ENCODE measurements at regions not wholly inside any gene's neighbourhood (a gene's known extent, or its start where the extent isn't known, plus 50 kb on each side); places are given as distances from the start of the nearest gene placed in this dataset.

DNA sequence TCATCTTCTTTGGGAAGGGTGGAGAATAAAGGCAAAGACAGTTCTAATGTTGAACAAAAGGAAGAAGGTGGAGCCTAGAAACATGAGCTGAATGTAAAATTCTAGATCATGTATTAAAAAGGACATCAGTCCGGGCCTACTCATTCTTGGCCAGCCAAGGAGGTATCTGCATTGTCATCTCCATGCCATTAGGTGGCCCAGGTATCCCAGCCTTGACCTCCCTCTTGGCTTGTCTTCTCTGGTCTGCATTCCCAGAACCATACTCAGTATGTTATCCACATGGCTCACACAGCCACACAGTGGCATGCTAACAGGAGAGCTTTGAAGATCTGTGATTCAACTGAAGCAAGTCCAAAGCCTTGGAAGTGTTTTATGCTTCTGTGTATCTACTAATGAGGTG lies 369.8 kb upstream of the KAZN start:
- H3K4me1 ChIP-seq (ENCODE audit: control insufficient read depth in 3 of 3, insufficient read depth in 3 of 3, low read length in 3 of 3): no peaks in the 10 kb centered on the region
- peaks cover 0 to 6% (median 3%) of the 10 kb centered on the region in 3 donors for H3K9me3 ChIP-seq (ENCODE audit: control insufficient read depth in 3 of 3, low read length in 3 of 3)
- no peak overlapping the region for H3K4me3 ChIP-seq (ENCODE audit: low read length in 3 of 3)
- no peak overlapping the region for H3K9ac ChIP-seq (ENCODE audit: low read depth in 1 of 3, low read length in 3 of 3)
- no peak overlapping the region for H3K27ac ChIP-seq (ENCODE audit: low read depth, low read length)
- no peaks in the 10 kb centered on the region for H3K36me3 ChIP-seq (ENCODE audit: control insufficient read depth in 3 of 3, insufficient read depth in 3 of 3, low read length in 3 of 3)
- H3K27me3 ChIP-seq (ENCODE audit: control insufficient read depth in 3 of 3, insufficient read depth in 3 of 3, low read length in 3 of 3): no peaks in the 10 kb centered on the region

- H3K9me3 ChIP-seq (ENCODE audit: control insufficient read depth in 3 of 3, low read length in 3 of 3): peaks cover 0 to 6% (median 3%) of the 10 kb centered on the region in 3 donors
- H3K27me3 ChIP-seq (ENCODE audit: control insufficient read depth in 3 of 3, insufficient read depth in 3 of 3, low read length in 3 of 3): no peaks in the 10 kb centered on the region
- H3K36me3 ChIP-seq (ENCODE audit: control insufficient read depth in 3 of 3, insufficient read depth in 3 of 3, low read length in 3 of 3): no peaks in the 10 kb centered on the region
- H3K9ac ChIP-seq (ENCODE audit: low read depth in 1 of 3, low read length in 3 of 3): no peak overlapping the region
- H3K4me3 ChIP-seq (ENCODE audit: low read length in 3 of 3): no peak overlapping the region
- H3K4me1 ChIP-seq (ENCODE audit: control insufficient read depth in 3 of 3, insufficient read depth in 3 of 3, low read length in 3 of 3): peaks cover 0 to 2% (median 0%) of the 10 kb centered on the region in 3 donors
- H3K27ac ChIP-seq (ENCODE audit: low read depth, low read length): no peak overlapping the region
Observed at GRCh38 chr1:14233510-14233909, 365.0 kb upstream of the KAZN start.

- H3K4me3 ChIP-seq (ENCODE audit: low read length in 3 of 3): no peak overlapping the region
- no peak overlapping the region for H3K27ac ChIP-seq (ENCODE audit: low read depth, low read length)
- H3K4me1 ChIP-seq (ENCODE audit: control insufficient read depth in 3 of 3, insufficient read depth in 3 of 3, low read length in 3 of 3): peaks cover 0 to 2% (median 0%) of the 10 kb centered on the region in 3 donors
- peaks cover 0 to 6% (median 3%) of the 10 kb centered on the region in 3 donors for H3K9me3 ChIP-seq (ENCODE audit: control insufficient read depth in 3 of 3, low read length in 3 of 3)
- no peak overlapping the region for H3K9ac ChIP-seq (ENCODE audit: low read depth in 1 of 3, low read length in 3 of 3)
- H3K36me3 ChIP-seq (ENCODE audit: control insufficient read depth in 3 of 3, insufficient read depth in 3 of 3, low read length in 3 of 3): no peaks in the 10 kb centered on the region
- no peaks in the 10 kb centered on the region for H3K27me3 ChIP-seq (ENCODE audit: control insufficient read depth in 3 of 3, insufficient read depth in 3 of 3, low read length in 3 of 3)
Observed at GRCh38 chr1:14236097-14236496, 362.4 kb upstream of the KAZN start.

- no peaks in the 10 kb centered on the region for H3K9me3 ChIP-seq (ENCODE audit: control insufficient read depth in 3 of 3, low read length in 3 of 3)
- H3K36me3 ChIP-seq (ENCODE audit: control insufficient read depth in 3 of 3, insufficient read depth in 3 of 3, low read length in 3 of 3): no peaks in the 10 kb centered on the region
- H3K9ac ChIP-seq (ENCODE audit: low read depth in 1 of 3, low read length in 3 of 3): no peak overlapping the region
- H3K27ac ChIP-seq (ENCODE audit: low read depth, low read length): no peak overlapping the region
- H3K27me3 ChIP-seq (ENCODE audit: control insufficient read depth in 3 of 3, insufficient read depth in 3 of 3, low read length in 3 of 3): no peaks in the 10 kb centered on the region
- no peak overlapping the region for H3K4me3 ChIP-seq (ENCODE audit: low read length in 3 of 3)
- H3K4me1 ChIP-seq (ENCODE audit: control insufficient read depth in 3 of 3, insufficient read depth in 3 of 3, low read length in 3 of 3): peaks cover 0 to 2% (median 0%) of the 10 kb centered on the region in 3 donors
Observed at GRCh38 chr1:14238472-14239307, 359.8 kb upstream of the KAZN start.

DNA sequence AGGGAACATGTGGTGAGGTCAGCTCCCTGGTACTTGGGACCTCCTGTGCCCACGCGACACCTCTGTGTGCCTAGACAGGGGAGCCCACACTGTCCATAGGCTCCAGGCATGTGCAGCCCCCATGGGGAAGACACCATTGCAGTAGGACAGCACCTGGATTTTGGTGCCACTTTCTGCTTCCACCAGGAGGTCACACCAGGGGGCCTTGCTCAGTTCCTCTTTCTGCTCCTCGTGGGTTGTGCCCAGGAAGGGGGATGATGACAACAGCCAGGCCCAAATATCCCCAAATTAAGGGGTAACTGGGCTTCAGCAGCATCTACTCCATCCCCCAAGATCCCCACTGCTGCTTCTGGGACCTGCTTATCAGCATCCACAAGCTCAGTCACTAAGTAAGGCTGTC lies 358.2 kb upstream of the KAZN start:
- Histone ChIP-seq H3K9ac (ENCODE audit: low read depth in 1 of 3, low read length in 3 of 3) (no peak overlapping the region), H3K4me3 (ENCODE audit: low read length in 3 of 3) (no peak overlapping the region), H3K4me1 (ENCODE audit: control insufficient read depth in 3 of 3, insufficient read depth in 3 of 3, low read length in 3 of 3) (peaks cover 0 to 2% (median 0%) of the 10 kb centered on the region in 3 donors), H3K36me3 (ENCODE audit: control insufficient read depth in 3 of 3, insufficient read depth in 3 of 3, low read length in 3 of 3) (no peaks in the 10 kb centered on the region), H3K27me3 (ENCODE audit: control insufficient read depth in 3 of 3, insufficient read depth in 3 of 3, low read length in 3 of 3) (no peaks in the 10 kb centered on the region), H3K27ac (ENCODE audit: low read depth, low read length) (no peak overlapping the region), H3K9me3 (ENCODE audit: control insufficient read depth in 3 of 3, low read length in 3 of 3) (no peaks in the 10 kb centered on the region)

DNA sequence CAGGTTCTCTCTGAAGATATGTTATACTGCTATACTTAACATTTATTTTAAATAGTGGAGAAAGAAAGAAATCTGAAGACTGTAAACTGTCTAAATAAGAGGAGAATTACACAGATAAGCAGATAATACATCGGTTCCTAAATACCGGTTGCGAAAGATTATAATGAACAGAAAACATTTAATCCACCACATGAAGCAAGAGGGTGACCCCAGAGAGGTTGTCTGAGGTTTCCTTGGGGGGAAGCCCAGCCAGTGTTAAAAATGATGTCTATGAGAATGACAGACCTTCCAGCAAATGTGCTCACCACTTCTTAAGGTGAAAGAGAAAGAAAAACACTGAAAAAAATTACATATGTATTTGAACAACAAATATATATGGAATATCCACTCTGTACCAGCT lies 356.4 kb upstream of the KAZN start:
- Histone ChIP-seq H3K4me3 (ENCODE audit: low read length in 3 of 3) (no peak overlapping the region), H3K27ac (ENCODE audit: low read depth, low read length) (no peak overlapping the region), H3K9me3 (ENCODE audit: control insufficient read depth in 3 of 3, low read length in 3 of 3) (no peaks in the 10 kb centered on the region), H3K9ac (ENCODE audit: low read depth in 1 of 3, low read length in 3 of 3) (no peak overlapping the region), H3K36me3 (ENCODE audit: control insufficient read depth in 3 of 3, insufficient read depth in 3 of 3, low read length in 3 of 3) (no peaks in the 10 kb centered on the region), H3K27me3 (ENCODE audit: control insufficient read depth in 3 of 3, insufficient read depth in 3 of 3, low read length in 3 of 3) (no peaks in the 10 kb centered on the region), H3K4me1 (ENCODE audit: control insufficient read depth in 3 of 3, insufficient read depth in 3 of 3, low read length in 3 of 3) (peaks cover 0 to 2% (median 0%) of the 10 kb centered on the region in 3 donors)

DNA sequence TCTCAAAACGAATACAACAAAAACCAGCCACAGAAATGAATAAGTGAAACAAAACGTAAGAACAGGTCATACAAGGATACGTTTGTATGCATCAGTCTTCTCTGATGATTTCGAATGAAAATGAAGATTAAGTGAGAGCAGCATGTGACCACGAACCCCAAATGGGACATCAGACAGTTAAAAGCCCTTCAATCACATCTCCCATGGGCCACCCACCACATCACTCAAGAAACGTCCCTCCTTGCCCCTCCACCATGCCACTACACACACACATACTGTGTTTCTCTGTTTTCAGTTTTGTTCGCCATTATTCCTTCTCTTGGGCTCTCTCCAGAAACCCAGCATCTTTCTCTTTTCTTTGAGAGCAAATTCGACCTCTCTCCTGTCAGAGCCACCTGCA lies 355.6 kb upstream of the KAZN start:
- no peak overlapping the region for H3K27ac ChIP-seq (ENCODE audit: low read depth, low read length)
- no peaks in the 10 kb centered on the region for H3K27me3 ChIP-seq (ENCODE audit: control insufficient read depth in 3 of 3, insufficient read depth in 3 of 3, low read length in 3 of 3)
- no peaks in the 10 kb centered on the region for H3K36me3 ChIP-seq (ENCODE audit: control insufficient read depth in 3 of 3, insufficient read depth in 3 of 3, low read length in 3 of 3)
- peaks cover 0 to 2% (median 0%) of the 10 kb centered on the region in 3 donors for H3K4me1 ChIP-seq (ENCODE audit: control insufficient read depth in 3 of 3, insufficient read depth in 3 of 3, low read length in 3 of 3)
- no peaks in the 10 kb centered on the region for H3K9me3 ChIP-seq (ENCODE audit: control insufficient read depth in 3 of 3, low read length in 3 of 3)
- H3K9ac ChIP-seq (ENCODE audit: low read depth in 1 of 3, low read length in 3 of 3): no peak overlapping the region
- H3K4me3 ChIP-seq (ENCODE audit: low read length in 3 of 3): no peak overlapping the region

- Histone ChIP-seq H3K4me3 (ENCODE audit: low read length in 3 of 3) (no peak overlapping the region), H3K4me1 (ENCODE audit: control insufficient read depth in 3 of 3, insufficient read depth in 3 of 3, low read length in 3 of 3) (no peaks in the 10 kb centered on the region), H3K27me3 (ENCODE audit: control insufficient read depth in 3 of 3, insufficient read depth in 3 of 3, low read length in 3 of 3) (no peaks in the 10 kb centered on the region), H3K36me3 (ENCODE audit: control insufficient read depth in 3 of 3, insufficient read depth in 3 of 3, low read length in 3 of 3) (no peaks in the 10 kb centered on the region), H3K27ac (ENCODE audit: low read depth, low read length) (no peak overlapping the region), H3K9ac (ENCODE audit: low read depth in 1 of 3, low read length in 3 of 3) (no peak overlapping the region), H3K9me3 (ENCODE audit: control insufficient read depth in 3 of 3, low read length in 3 of 3) (no peaks in the 10 kb centered on the region)
Observed at GRCh38 chr1:14245954-14246353, 352.5 kb upstream of the KAZN start.

- Histone ChIP-seq H3K36me3 (ENCODE audit: control insufficient read depth in 3 of 3, insufficient read depth in 3 of 3, low read length in 3 of 3) (no peaks in the 10 kb centered on the region), H3K9ac (ENCODE audit: low read depth in 1 of 3, low read length in 3 of 3) (no peak overlapping the region), H3K9me3 (ENCODE audit: control insufficient read depth in 3 of 3, low read length in 3 of 3) (no peaks in the 10 kb centered on the region), H3K27ac (ENCODE audit: low read depth, low read length) (no peak overlapping the region), H3K4me1 (ENCODE audit: control insufficient read depth in 3 of 3, insufficient read depth in 3 of 3, low read length in 3 of 3) (no peaks in the 10 kb centered on the region), H3K27me3 (ENCODE audit: control insufficient read depth in 3 of 3, insufficient read depth in 3 of 3, low read length in 3 of 3) (no peaks in the 10 kb centered on the region), H3K4me3 (ENCODE audit: low read length in 3 of 3) (no peak overlapping the region)
Observed at GRCh38 chr1:14246471-14246870, 352.0 kb upstream of the KAZN start.

- H3K27ac ChIP-seq (ENCODE audit: low read depth, low read length): no peak overlapping the region
- H3K4me1 ChIP-seq (ENCODE audit: control insufficient read depth in 3 of 3, insufficient read depth in 3 of 3, low read length in 3 of 3): no peaks in the 10 kb centered on the region
- no peaks in the 10 kb centered on the region for H3K9me3 ChIP-seq (ENCODE audit: control insufficient read depth in 3 of 3, low read length in 3 of 3)
- H3K27me3 ChIP-seq (ENCODE audit: control insufficient read depth in 3 of 3, insufficient read depth in 3 of 3, low read length in 3 of 3): peaks cover 0 to 2% (median 0%) of the 10 kb centered on the region in 3 donors
- H3K9ac ChIP-seq (ENCODE audit: low read depth in 1 of 3, low read length in 3 of 3): no peak overlapping the region
- H3K36me3 ChIP-seq (ENCODE audit: control insufficient read depth in 3 of 3, insufficient read depth in 3 of 3, low read length in 3 of 3): no peaks in the 10 kb centered on the region
- H3K4me3 ChIP-seq (ENCODE audit: low read length in 3 of 3): no peak overlapping the region
Observed at GRCh38 chr1:14247666-14248065, 350.8 kb upstream of the KAZN start.

Data from skeletal muscle tissue (tissue), 3 donors.